ENCODE measurements at regions not wholly inside any gene's neighbourhood (a gene's known extent, or its start where the extent isn't known, plus 50 kb on each side); places are given as distances from the start of the nearest gene placed in this dataset.

DNA sequence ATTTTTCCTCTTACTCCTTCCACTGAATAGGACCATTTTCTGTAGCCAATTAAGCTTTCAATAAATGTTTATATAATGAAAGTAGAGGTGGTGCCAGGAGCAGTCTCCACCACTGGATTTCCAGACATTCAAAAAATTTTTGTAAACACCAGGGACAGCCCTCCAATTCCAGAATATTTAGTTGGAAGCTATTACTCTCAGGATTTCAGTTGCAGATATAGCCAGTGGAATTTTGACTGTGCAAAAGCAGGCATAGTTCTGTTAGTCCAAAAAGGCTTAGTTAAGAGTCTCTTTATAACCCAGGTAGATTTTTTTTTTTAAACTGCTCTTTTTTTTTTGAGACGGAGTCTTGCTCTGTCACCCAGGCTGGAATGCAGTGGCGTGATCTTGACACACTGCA lies 138.1 kb upstream of the DMRT1 start:
- Histone ChIP-seq H3K4me1 (ENCODE audit: insufficient read depth, low read length, poor library complexity, severe bottlenecking) (no peaks in the 10 kb centered on the region), H3K36me3 (ENCODE audit: insufficient read depth, low read length) (0 out of 2 replicates have a peak, but pooled peaks cover 2% of the 10 kb centered on the region), H4K20me1 (ENCODE audit: insufficient read depth, low read length) (no peaks in the 10 kb centered on the region), H3K9me2 (ENCODE audit: insufficient read depth, low read length) (no peaks in the 10 kb centered on the region), H3K79me2 (ENCODE audit: insufficient read depth, low read depth, low read length) (no peaks in the 10 kb centered on the region), H3K4me3 (ENCODE audit: low read depth, low read length, poor library complexity, severe bottlenecking) (no peak overlapping the region), H3K4me2 (ENCODE audit: low read length) (no peak overlapping the region), H3K27ac (ENCODE audit: low read depth, low read length, poor library complexity, severe bottlenecking) (no peak overlapping the region), H3K9me3 (ENCODE audit: low read length) (no peaks in the 10 kb centered on the region), H2AFZ (ENCODE audit: low read length) (no peak overlapping the region)
- intact Hi-C loops (cut with micrococcal nuclease; ENCODE audit: unreplicated experiment) = no loop called here
- POLR2A ChIA-PET = interaction anchor here (1.7 kb wide), 1 partner anchor 10 kb away, joined by 10 read pairs; no protein-coding TSS in a partner anchor
- BruUV-seq (replicated peaks) = no TSS peak
- CTCF ChIA-PET (ENCODE audit: unreplicated experiment) = no interaction called here
- no peak for DNase-seq (ENCODE audit: low spot score)
- TF ChIP-seq EZH2phosphoT487 (IDR thresholded peaks at IDR 0.05; ENCODE audit: borderline replicate concordance, low read depth, low read length) (no peak), CTCF (conservative IDR thresholded peaks at IDR 0.05; ENCODE audit: low read length) (no peak)

DNA sequence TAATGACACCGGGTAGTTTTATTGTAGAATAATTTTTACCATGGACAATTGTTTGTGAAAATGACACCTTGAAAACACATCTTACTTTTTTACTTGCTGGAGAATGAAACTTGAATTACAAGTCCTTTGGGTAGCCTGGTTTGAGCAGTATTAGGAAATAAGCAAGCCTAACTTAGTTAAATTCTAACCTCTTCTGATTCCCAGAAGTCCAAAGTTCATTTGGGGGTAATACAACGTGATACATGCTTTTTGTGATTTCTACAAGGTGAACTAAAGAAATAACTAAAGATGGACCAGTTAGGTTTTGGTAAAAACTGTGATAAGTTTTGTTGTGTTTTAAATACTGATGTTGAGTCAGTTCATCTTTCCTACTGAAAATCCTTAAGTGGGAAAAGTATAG lies 135.4 kb upstream of the DMRT1 start:
- no peaks in the 10 kb centered on the region for H4K20me1 ChIP-seq (ENCODE audit: insufficient read depth, low read length)
- BruUV-seq (replicated peaks) = no TSS peak
- H3K27ac ChIP-seq (ENCODE audit: low read depth, low read length, poor library complexity, severe bottlenecking) = no peak overlapping the region
- no peaks in the 10 kb centered on the region for H3K9me3 ChIP-seq (ENCODE audit: low read length)
- H3K79me2 ChIP-seq (ENCODE audit: insufficient read depth, low read depth, low read length) = no peaks in the 10 kb centered on the region
- H3K36me3 ChIP-seq (ENCODE audit: insufficient read depth, low read length) = peaks cover 6% of the 10 kb centered on the region
- no peak overlapping the region for H2AFZ ChIP-seq (ENCODE audit: low read length)
- peaks cover 6% of the 10 kb centered on the region for H3K4me1 ChIP-seq (ENCODE audit: insufficient read depth, low read length, poor library complexity, severe bottlenecking)
- H3K4me3 ChIP-seq (ENCODE audit: low read depth, low read length, poor library complexity, severe bottlenecking) = no peak overlapping the region
- no peak for TF ChIP-seq EZH2phosphoT487 (IDR thresholded peaks at IDR 0.05; ENCODE audit: borderline replicate concordance, low read depth, low read length)
- TF ChIP-seq CTCF (conservative IDR thresholded peaks at IDR 0.05; ENCODE audit: low read length) = no peak
- no peak for DNase-seq (ENCODE audit: low spot score)
- CTCF ChIA-PET (ENCODE audit: unreplicated experiment) = no interaction called here
- no peak overlapping the region for H3K4me2 ChIP-seq (ENCODE audit: low read length)
- no peaks in the 10 kb centered on the region for H3K9me2 ChIP-seq (ENCODE audit: insufficient read depth, low read length)
- POLR2A ChIA-PET = no interaction called here
- intact Hi-C loops (cut with micrococcal nuclease; ENCODE audit: unreplicated experiment) = no loop called here

DNA sequence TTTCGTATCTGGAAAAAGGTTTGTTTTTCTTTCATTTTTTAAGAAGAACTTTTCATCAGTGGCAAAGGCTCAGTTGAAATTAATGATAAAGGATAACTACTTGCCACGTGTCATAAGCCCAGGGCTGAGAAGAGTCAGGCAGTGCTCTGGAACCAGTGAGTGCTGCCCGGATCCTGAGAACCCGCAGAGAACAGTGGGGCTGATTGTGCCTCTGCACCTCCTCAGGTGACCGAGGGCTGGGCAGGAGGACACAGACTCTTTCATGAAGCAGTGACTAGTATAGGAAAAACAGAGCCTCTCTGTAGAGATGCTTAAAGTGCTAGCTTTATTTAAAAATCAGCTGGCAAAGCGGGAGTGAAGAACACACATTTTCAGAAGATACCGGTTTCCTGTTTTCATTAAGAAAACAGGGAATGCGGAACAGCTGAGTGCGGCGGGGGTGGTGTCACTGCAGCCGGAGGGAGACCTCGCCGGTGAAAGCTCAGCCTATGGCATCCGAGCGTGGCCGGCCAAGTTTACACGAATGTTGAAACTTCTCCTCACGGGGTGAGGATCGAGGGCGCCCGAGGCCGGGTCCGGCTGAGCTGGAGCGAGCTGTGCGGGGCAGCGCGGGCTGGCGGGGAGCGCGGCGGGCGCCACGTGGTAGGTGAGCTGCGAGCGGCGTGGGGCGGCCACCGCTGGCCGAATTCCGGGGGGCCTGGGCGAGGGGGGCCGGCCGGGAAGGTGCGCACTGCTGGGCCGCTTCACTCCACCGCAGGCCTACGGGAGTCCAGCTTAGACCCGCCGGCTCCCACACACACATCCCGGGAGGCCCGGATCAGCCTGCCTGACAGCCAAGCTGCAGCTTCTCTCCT lies 134.7 kb upstream of the DMRT1 start:
- DNase-seq (ENCODE audit: low spot score) = no peak
- Histone ChIP-seq H3K9me3 (ENCODE audit: low read length) (no peaks in the 10 kb centered on the region), H4K20me1 (ENCODE audit: insufficient read depth, low read length) (no peaks in the 10 kb centered on the region), H3K9me2 (ENCODE audit: insufficient read depth, low read length) (no peaks in the 10 kb centered on the region), H3K4me3 (ENCODE audit: low read depth, low read length, poor library complexity, severe bottlenecking) (no peak overlapping the region), H3K27ac (ENCODE audit: low read depth, low read length, poor library complexity, severe bottlenecking) (no peak overlapping the region), H3K4me1 (ENCODE audit: insufficient read depth, low read length, poor library complexity, severe bottlenecking) (peaks cover 12% of the 10 kb centered on the region), H3K4me2 (ENCODE audit: low read length) (peak overlapping the region; percentile 17; the same call in 1 of the 2 replicates), H2AFZ (ENCODE audit: low read length) (no peak overlapping the region), H3K79me2 (ENCODE audit: insufficient read depth, low read depth, low read length) (no peaks in the 10 kb centered on the region), H3K36me3 (ENCODE audit: insufficient read depth, low read length) (peaks cover 14% of the 10 kb centered on the region)
- intact Hi-C loops (cut with micrococcal nuclease; ENCODE audit: unreplicated experiment) = no loop called here
- no TSS peak for BruUV-seq (replicated peaks)
- TF ChIP-seq CTCF (conservative IDR thresholded peaks at IDR 0.05; ENCODE audit: low read length) (no peak), EZH2phosphoT487 (IDR thresholded peaks at IDR 0.05; ENCODE audit: borderline replicate concordance, low read depth, low read length) (no peak)
- ChIA-PET CTCF (ENCODE audit: unreplicated experiment) (no interaction called here), POLR2A (no interaction called here)

Data from OCI-LY7 (cell line).